Astrocyte (in vitro differentiated cells and primary cell): ENCODE measurements at regions not wholly inside any gene's neighbourhood (a gene's known extent, or its start where the extent isn't known, plus 50 kb on each side); places are given as distances from the start of the nearest gene placed in this dataset.

Experiments used
- DNase-seq: peaks from one replicate; pipeline ENCODE4 v3.0.0-alpha.2; 2010; ENCODE audit warnings: low read depth
- FAIRE-seq: peaks from 2 replicates; lab custom pipeline; 2011; peaks lifted over from hg19 to GRCh38; lab: Jason Lieb, UNC
- H2AFZ ChIP-seq: 2 replicates; pipeline ENCODE4 v1.6.0; 2012; ENCODE audit warnings: low read depth, low read length, inconsistent platforms
- H3K27ac ChIP-seq: 2 replicates; pipeline ENCODE4 v1.5.1; 2011; ENCODE audit warnings: low read depth, low read length, inconsistent platforms
- H3K27me3 ChIP-seq: 2 replicates; pipeline ENCODE4 v1.6.0; 2011; ENCODE audit warnings: low read length, inconsistent platforms; ENCODE audit not compliant: insufficient read depth
- H3K36me3 ChIP-seq: 2 replicates; pipeline ENCODE4 v1.5.1; 2011; ENCODE audit warnings: low read length, inconsistent platforms; ENCODE audit not compliant: insufficient read depth
- H3K4me1 ChIP-seq: 2 replicates; pipeline ENCODE4 v1.5.1; 2011; ENCODE audit warnings: low read length, inconsistent platforms; ENCODE audit not compliant: insufficient read depth
- H3K4me2 ChIP-seq: 2 replicates; pipeline ENCODE4 v1.6.0; 2012; ENCODE audit warnings: low read length, inconsistent platforms
- H3K4me3 ChIP-seq: 2 replicates; pipeline ENCODE4 v1.5.1; 2011; ENCODE audit warnings: low read depth, mild to moderate bottlenecking, low read length, inconsistent platforms; ENCODE audit not compliant: insufficient read depth
- H3K79me2 ChIP-seq: 2 replicates; pipeline ENCODE4 v1.6.0; 2012; ENCODE audit warnings: mild to moderate bottlenecking, low read length, inconsistent platforms; ENCODE audit not compliant: insufficient read depth
- H3K9ac ChIP-seq: 2 replicates; pipeline ENCODE4 v1.6.0; 2012; ENCODE audit warnings: mild to moderate bottlenecking, low read length, inconsistent platforms
- H3K9me3 ChIP-seq: 2 replicates; pipeline ENCODE4 v1.5.1; 2012; ENCODE audit warnings: low read depth, mild to moderate bottlenecking, low read length, inconsistent platforms; ENCODE audit not compliant: insufficient read depth
- H4K20me1 ChIP-seq: 2 replicates; pipeline ENCODE4 v1.6.0; 2012; ENCODE audit warnings: low read length, inconsistent platforms; ENCODE audit not compliant: insufficient read depth
- H3K27ac Mint-ChIP-seq: one replicate; pipeline ENCODE4 v1.8.0; 2021; ENCODE audit warnings: mild to moderate bottlenecking, mixed read lengths; ENCODE audit not compliant: unreplicated experiment
- H3K27me3 Mint-ChIP-seq: one replicate; pipeline ENCODE4 v1.8.0; 2021; ENCODE audit warnings: low read depth, mixed read lengths; ENCODE audit not compliant: unreplicated experiment
- H3K36me3 Mint-ChIP-seq: one replicate; pipeline ENCODE4 v1.8.0; 2021; ENCODE audit warnings: low read depth, mixed read lengths; ENCODE audit not compliant: unreplicated experiment
- H3K4me1 Mint-ChIP-seq: one replicate; pipeline ENCODE4 v1.8.0; 2021; ENCODE audit warnings: low read depth, mixed read lengths; ENCODE audit not compliant: unreplicated experiment
- H3K4me3 Mint-ChIP-seq: one replicate; pipeline ENCODE4 v1.8.0; 2021; ENCODE audit warnings: mild to moderate bottlenecking, moderate library complexity, mixed read lengths; ENCODE audit not compliant: unreplicated experiment
- H3K9me3 Mint-ChIP-seq: one replicate; pipeline ENCODE4 v1.8.0; 2021; ENCODE audit warnings: mild to moderate bottlenecking, mixed read lengths; ENCODE audit not compliant: unreplicated experiment
- CTCF ChIP-seq: IDR thresholded peaks from 2 replicates; pipeline ENCODE4 v1.5.1; 2011; ENCODE audit warnings: low read depth, mild to moderate bottlenecking, inconsistent platforms, low read length, moderate library complexity; ENCODE audit not compliant: insufficient read depth
- EZH2 ChIP-seq: IDR thresholded peaks from 2 replicates; pipeline ENCODE4 v1.6.1; 2012; ENCODE audit warnings: mild to moderate bottlenecking, low read length, inconsistent platforms; ENCODE audit not compliant: insufficient read depth

- Mint-ChIP-seq H3K4me3 (no peak overlapping the region), H3K27ac (no peak overlapping the region), H3K27me3 (no peaks in the 10 kb centered on the region), H3K4me1 (no peaks in the 10 kb centered on the region), H3K9me3 (peaks cover 15% of the 10 kb centered on the region), H3K36me3 (no peaks in the 10 kb centered on the region)
- H3K4me3 ChIP-seq, result no peak overlapping the region
- no peak for TF ChIP-seq CTCF
- TF ChIP-seq EZH2, result no peak
- no peaks in the 10 kb centered on the region for H3K4me1 ChIP-seq
- H3K79me2 ChIP-seq, result no peaks in the 10 kb centered on the region
- no peaks in the 10 kb centered on the region for H3K36me3 ChIP-seq
- FAIRE-seq (no peak), DNase-seq (no peak)
- no peak overlapping the region for H3K27ac ChIP-seq
- no peaks in the 10 kb centered on the region for H4K20me1 ChIP-seq
- H3K27me3 ChIP-seq, result no peaks in the 10 kb centered on the region
- no peak overlapping the region for H3K9ac ChIP-seq
- H3K9me3 ChIP-seq, result peaks cover 8% of the 10 kb centered on the region
- no peak overlapping the region for H3K4me2 ChIP-seq
- H2AFZ ChIP-seq, result no peak overlapping the region
Observed at GRCh38 chr10:63986536-63986935, 465.3 kb downstream of the REEP3 start.

GRCh38 chr10:63987212-63987611 is 466.0 kb downstream of the REEP3 start:
- Histone ChIP-seq H3K27ac (no peak overlapping the region), H3K9ac (no peak overlapping the region), H3K36me3 (no peaks in the 10 kb centered on the region), H4K20me1 (no peaks in the 10 kb centered on the region), H3K4me3 (no peak overlapping the region), H3K27me3 (no peaks in the 10 kb centered on the region), H3K4me2 (no peak overlapping the region), H3K9me3 (peaks cover 8% of the 10 kb centered on the region), H3K4me1 (no peaks in the 10 kb centered on the region), H2AFZ (no peak overlapping the region), H3K79me2 (no peaks in the 10 kb centered on the region)
- H3K27ac Mint-ChIP-seq, result no peak overlapping the region
- no peaks in the 10 kb centered on the region for H3K4me1 Mint-ChIP-seq
- DNase-seq (no peak), FAIRE-seq (no peak)
- peaks cover 12% of the 10 kb centered on the region for H3K9me3 Mint-ChIP-seq
- H3K27me3 Mint-ChIP-seq, result no peaks in the 10 kb centered on the region
- no peak overlapping the region for H3K4me3 Mint-ChIP-seq
- TF ChIP-seq EZH2, result no peak
- no peak for TF ChIP-seq CTCF
- no peaks in the 10 kb centered on the region for H3K36me3 Mint-ChIP-seq

- TF ChIP-seq EZH2 (no peak), CTCF (no peak)
Observed at GRCh38 chr10:63994371-63994770, 473.2 kb downstream of the REEP3 start.

More at GRCh38 chr10:63994371-63994770, 473.2 kb downstream of the REEP3 start:
- Mint-ChIP-seq H3K4me3 (no peak overlapping the region), H3K9me3 (peaks cover 4% of the 10 kb centered on the region), H3K4me1 (no peaks in the 10 kb centered on the region), H3K27ac (no peak overlapping the region), H3K36me3 (no peaks in the 10 kb centered on the region), H3K27me3 (no peaks in the 10 kb centered on the region)
- no peak for FAIRE-seq
- Histone ChIP-seq H3K9me3 (peaks cover 7% of the 10 kb centered on the region), H3K79me2 (no peaks in the 10 kb centered on the region), H2AFZ (no peak overlapping the region), H3K27ac (no peak overlapping the region), H3K4me2 (no peak overlapping the region), H4K20me1 (no peaks in the 10 kb centered on the region), H3K36me3 (no peaks in the 10 kb centered on the region), H3K9ac (no peak overlapping the region), H3K4me1 (no peaks in the 10 kb centered on the region), H3K27me3 (no peaks in the 10 kb centered on the region), H3K4me3 (no peak overlapping the region)
- DNase-seq, result no peak
